T-helper 2 cell treated with Interferon-gamma antibody and Interleukin-4, amounts not matched to agents 100 ng/mL and 5 ng/mL, for 36 hours (primary cell): ENCODE measurements at regions not wholly inside any gene's neighbourhood (a gene's known extent, or its start where the extent isn't known, plus 50 kb on each side); places are given as distances from the start of the nearest gene placed in this dataset.
"Not testable (repeated sequence)": the region's sequence is repeated elsewhere in the genome, so short reads cannot be mapped to it uniquely, and the experiment has no call there.

ENCODE experiments used
- intact Hi-C: fragments of 100-400 bp; cut with micrococcal nuclease; formaldehyde crosslinking; loops from one replicate; pipeline ENCODE4 v1.15.1; 2023

DNA sequence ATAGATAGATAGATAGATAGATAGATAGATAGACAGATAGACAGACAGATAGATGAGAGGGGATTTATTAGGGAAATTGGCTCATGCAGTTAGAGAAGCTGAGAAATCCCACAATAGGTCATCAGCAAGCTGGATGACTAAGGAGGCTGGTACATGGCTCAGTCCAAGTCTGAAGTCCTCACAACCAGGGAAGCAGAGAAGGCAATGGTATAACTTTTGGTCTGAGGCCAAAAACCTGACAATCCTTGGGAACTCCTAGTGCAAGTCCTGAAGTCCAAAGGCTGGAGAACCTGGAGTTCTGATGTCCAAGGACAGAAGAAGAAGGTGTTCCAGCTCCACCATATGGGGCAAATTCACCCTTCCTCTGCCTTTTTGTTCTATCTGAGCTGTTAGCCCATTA is 517.6 kb upstream of the ATP2B1 start:
- intact Hi-C loops = no loop called here

DNA sequence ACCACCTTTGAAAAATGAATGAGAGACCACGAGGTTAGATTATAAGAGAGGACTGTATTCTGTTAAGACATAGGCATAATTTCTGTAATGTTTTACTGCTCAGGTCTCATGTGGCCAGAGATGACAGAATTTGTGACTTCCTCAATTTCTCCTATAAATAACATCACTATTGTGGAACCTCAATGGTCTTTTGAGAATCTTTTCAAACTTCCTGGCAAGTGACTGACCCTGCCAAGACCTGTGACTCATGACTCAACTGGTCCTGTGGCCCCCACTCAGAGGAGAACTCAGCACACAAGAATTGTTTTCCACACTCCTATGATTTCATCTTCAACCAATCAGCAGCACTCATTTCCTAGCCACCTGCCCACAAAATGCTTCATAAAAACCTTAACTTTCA is 508.2 kb upstream of the ATP2B1 start:
- intact Hi-C loops = no loop called here

DNA sequence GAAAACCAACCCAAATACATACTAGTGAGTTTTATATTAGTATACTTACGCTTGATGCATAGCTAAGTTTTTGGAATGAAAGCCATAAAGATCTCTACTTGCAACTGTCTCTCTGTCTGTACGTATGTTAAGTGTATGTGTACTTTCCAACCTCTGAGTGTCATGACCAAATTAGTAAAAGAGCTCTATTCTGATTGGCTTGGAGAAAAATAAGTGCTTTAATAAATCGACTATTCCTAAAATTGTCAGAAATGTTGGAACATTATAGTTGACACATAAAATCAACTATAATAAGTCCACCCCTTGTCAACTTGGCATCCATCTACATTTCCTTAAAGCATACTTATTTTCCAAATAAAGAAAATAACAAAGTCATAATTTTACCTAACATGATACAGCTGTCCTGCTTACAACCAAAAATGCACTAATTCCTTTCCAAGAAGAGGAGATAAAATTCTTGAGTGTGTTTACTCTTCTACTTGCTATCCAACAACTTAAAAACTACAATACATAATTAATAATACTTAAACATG is 507.4 kb upstream of the ATP2B1 start:
- intact Hi-C loops = no loop called here

DNA sequence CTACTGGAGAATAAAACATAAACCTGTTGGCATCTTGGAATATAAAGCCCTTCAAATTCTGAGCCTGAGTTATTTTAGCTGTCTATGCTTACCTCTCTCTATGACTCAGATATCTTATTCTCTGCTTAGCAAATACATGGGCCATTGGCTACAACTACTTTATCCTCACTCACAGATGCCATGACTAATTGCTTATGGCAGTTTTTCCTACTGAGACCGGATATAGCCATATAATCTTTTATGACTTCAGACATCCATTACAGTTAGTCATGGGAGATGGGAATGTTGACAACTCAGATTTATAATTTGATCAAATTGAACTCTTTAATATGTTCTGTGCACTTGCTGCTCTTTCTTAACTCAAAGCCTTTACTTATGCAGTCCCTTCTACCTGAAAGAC is 502.4 kb upstream of the ATP2B1 start:
- intact Hi-C loops = no loop called here

DNA sequence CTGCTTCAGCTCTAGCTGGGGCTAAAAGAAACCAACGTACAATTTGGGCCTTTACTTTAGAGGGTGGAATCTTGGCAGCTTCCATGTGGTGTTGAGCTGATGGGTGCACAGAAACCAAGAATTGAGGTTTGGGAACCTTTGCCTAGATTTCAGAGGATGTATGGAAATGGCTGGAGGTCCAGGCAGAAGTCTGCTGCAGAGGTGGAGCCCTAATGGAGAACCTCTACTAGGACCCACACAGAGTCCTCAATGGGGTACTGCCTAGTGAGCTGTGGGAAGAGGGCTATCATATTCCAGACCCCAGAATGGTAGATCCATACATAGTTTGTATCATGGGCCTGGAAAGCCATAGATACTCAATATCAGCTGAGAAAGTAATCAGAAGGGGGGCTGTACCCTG is 500.4 kb upstream of the ATP2B1 start:
- intact Hi-C loops = no loop called here

DNA sequence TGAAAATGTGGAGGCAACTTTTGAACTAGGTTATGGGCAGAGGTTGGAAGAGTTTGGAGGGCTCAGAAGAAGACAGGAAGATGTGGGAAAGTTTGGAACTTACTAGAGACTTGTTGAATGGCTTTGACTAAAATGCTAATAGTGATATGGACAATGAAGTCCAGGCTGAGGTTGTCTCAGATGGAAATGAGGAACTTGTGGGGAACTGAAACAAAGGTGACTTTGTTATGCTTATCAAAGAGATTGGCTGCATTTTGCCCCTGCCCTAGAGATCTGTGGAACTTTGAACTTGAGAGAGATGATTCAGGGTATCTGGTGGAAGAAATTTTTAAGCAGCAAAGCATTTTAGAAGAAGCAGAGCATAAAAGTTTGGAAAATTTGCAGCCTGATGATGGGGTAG is 499.7 kb upstream of the ATP2B1 start:
- intact Hi-C loops = not testable (repeated sequence)

DNA sequence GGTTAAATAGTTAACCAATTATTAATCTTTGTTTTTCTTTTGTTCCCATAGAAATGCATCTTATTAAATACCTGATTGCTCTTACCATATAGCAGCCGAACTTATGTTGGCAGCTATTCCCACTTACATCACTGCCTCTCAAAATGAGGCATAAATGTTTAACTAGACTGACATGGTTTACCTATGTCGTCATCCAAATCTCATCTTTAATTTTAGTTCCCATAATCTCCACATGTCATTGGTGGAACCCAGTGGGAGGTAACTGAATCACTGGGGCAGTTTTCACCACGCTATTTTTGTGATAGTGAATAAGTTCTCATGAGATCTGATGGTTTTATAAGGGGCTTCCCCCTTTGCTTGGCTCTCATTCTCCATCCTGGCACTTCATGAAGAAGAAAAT is 499.2 kb upstream of the ATP2B1 start:
- intact Hi-C loops = no loop called here

DNA sequence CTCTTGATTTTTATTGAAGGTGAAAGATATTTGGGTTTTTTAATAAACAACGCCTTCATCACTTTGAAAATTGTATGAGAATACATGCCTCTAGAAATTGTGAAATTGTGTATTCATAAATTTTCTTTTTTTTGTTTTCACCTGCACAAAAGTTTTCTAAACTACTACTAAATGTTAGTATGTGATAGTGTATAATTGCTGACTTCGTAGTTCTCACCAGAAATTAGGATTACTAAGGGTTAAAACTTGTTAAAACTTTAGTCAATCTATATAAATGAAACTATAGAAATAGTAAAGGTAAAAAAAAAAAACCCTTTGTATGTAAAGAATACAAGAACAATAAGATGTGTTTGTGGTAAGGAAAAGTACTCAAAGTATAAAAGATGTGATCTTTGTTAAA is 496.5 kb upstream of the ATP2B1 start:
- intact Hi-C loops = no loop called here

DNA sequence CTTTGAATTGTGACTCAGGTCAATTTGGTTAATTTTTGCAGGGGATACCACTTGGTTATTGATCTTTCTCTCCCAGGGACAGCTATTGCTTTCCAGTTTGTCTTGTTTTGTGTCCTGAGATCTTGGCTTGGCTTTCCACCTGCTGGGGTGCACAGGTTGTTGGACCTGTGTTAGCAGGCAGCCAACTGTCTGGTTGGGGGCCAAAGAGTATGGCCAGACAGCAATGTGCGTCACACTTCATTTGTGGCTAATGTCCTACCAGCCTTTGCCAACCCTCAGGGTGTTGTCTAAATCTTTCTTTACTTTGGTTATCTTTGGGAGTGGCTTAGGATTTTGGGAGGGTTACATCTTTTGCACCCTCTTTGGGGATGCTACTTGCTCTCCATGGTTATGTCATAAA is 494.9 kb upstream of the ATP2B1 start:
- intact Hi-C loops = no loop called here

DNA sequence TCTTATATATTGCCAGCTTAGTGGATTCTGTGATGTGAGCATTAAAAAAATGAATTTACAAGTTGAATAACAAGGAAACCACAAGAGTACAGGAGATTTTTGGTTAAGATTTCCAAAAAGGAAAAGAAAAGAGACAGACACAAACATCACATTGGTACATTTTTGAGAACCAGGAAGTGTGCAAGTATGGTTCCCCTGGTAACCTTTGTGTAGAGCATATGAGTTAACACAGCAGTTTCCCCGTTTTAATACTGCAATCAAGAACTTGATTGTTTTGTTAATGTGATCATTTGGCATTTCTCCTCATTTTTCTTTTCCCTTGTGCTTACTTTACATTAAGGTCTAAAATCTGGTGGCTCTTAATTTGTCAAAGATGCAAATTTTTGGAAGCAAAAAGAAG is 490.4 kb upstream of the ATP2B1 start:
- intact Hi-C loops = no loop called here

DNA sequence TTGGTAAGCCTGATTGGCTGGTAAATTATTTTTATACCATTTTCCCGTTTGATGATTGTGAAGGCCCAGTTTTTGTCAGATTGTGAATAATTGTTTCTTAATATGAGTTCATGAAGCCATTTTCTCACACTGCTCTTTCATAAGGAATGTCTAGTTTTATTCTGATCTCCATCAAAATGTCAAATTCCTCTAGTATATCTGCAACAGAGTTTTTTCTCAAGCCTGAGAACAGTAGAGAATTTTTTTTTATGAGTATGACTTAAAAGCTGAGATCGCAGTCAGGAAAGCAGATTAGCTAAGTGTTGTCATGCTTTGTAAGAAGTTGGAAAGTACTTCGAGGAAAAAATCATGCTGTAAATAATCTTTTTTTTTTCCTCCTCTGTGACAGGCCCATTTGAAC is 484.9 kb upstream of the ATP2B1 start:
- intact Hi-C loops = no loop called here

DNA sequence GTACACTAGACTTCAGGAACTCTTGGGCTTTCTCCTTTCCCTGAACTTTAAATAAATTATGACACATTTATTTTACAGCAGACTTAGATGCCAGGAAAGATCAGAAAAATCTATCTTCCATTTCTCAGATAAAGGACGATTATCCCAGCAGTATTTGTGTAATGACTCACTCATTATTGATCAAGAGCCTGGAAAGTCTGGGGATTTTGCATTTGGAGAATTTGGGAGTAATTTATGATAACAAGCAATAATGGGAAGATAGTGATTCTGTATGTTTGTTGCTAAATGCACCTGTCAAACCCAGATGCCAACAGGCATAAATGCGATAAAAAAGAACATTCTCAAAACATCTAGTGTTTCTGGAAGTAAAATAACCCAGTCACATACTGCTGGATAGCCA is 480.2 kb upstream of the ATP2B1 start:
- intact Hi-C loops = no loop called here

DNA sequence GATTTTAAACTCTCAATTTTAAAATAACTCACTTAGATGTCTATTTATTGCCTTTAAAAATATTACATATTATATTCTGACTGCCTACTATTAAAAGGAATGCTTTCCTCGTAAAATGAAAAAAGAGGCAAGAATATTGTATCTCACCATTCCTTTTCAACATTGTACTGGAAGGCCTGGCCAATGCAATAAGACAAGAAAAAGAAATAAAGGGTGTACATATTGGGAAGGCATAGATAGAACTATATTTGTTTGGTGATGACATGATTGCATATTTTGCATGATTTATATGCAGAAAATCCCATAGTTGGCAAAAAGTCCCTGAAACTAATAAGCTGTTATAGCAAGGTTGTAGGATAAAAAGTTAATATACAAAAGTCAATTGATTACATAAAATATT is 474.6 kb upstream of the ATP2B1 start:
- intact Hi-C loops = no loop called here

DNA sequence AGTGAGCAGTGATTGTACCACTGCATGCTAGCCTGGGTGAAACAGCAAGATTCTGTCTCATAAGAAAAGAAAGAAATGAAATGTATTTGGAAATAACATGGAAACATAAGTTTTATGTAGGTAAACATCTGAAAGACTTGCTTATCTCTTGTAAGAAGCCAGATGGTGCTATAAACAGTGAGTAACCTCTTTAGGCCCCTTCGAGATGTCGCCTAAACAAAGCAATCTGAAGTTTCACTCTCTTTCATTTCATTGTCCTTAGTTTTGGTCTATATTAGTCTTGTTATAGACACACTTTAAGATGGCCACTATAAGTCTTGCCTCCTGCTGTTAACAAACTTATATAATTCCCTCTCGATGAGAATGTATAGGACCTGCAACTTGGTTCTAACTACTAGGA is 472.6 kb upstream of the ATP2B1 start:
- intact Hi-C loops = no loop called here

DNA sequence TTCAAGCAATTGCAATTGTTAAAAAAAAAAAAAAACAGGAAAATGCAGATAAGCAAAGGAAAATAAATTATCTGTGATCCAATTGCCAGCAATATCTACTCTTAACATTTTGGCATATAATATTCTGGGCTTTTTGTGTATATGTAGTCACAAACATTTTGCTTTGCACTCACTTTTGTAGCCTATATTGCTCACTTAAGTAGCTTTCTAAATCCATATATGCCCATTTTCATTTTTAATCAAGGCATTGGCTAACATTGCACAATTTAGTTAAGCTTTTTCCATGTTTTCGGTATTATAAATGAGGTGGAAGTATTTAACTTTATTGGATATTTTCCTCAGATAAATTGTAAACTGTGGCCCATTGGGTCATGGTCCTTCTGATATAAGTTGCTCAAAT is 466.3 kb upstream of the ATP2B1 start:
- intact Hi-C loops = no loop called here

DNA sequence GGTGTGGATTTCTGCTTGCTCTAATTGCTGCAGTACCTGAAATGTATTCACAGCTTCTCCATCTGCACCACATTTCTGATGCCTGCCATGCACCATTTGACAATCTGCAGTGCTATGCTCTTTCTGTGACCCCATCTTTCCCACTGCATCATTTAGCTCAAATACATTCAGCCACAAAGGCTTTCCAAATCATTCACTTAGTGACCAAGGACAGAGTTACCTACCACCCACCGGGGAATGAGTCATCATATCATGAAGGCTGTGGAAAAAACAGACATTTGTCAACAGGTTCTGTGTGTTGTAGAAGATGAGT is 465.5 kb upstream of the ATP2B1 start:
- intact Hi-C loops = no loop called here

DNA sequence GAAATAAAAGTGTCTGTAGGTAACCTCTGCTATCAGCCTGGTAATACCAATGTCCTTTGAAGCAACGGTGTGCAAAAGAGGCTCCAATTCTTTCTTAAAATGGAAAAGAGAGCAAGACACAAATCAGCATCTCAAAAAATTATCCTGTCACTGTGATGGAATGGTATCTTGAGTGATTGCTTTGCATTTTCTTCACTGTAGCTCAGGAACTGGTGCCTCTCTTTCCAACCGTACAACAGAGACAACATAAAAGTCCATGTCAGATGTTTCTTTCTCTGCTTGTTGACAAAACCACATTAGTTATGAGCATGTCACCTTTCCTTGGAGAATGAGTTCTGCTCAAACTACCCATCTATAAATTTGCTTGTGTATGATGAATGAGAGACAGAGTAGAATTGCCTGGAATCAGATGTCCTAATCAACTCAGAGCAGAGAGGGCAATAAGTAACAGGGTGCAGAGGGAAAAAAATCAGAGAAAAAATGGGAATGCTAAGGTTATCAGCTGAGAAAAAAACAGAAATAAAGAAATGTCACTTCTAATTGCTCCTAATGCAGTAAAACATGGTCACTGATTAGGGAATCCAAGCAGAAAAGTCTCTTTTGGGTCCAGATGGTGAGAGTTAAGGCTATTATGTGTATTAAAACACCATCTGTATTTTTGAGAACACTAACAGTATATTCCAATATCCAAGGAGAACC is 465.0 kb upstream of the ATP2B1 start:
- intact Hi-C loops = no loop called here

DNA sequence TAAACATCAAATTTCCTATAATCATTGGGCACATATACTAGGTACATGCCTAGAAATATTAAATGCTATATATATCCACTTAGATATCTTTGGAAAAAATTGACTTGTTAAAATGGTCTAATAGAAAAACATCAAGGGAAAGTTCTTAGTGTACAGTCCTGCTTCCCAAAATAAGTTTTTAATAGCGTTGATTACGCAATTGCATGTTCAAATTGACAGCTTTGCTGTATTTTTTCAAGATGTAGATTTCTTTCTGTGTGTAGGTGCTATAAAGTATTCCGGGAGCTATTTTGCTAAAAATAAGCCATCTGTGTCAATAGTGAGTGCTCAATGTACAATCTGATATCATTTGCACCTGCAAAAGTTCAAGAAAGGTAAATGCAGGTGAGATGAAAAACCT is 463.9 kb upstream of the ATP2B1 start:
- intact Hi-C loops = no loop called here

DNA sequence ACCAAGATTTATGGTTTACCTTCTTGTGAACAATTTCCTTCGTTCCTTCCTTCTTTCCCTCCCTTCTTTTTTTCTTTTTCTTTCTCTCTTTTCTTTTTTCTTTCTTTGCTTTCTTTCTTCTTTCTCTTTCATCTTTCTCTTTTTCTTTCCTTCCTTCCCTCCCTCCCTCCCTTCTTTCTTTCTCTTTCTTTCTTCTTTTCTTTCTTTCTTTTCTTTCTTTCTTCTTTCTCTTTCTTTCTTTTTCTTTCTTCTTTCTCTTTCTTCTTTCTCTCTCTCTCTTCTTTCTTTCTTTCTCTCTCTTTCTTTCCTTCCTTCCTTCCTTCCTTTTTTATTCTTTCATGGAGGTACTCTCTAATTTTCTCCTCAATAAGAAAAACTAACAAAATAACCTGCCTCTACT is 462.1 kb upstream of the ATP2B1 start:
- intact Hi-C loops = no loop called here

DNA sequence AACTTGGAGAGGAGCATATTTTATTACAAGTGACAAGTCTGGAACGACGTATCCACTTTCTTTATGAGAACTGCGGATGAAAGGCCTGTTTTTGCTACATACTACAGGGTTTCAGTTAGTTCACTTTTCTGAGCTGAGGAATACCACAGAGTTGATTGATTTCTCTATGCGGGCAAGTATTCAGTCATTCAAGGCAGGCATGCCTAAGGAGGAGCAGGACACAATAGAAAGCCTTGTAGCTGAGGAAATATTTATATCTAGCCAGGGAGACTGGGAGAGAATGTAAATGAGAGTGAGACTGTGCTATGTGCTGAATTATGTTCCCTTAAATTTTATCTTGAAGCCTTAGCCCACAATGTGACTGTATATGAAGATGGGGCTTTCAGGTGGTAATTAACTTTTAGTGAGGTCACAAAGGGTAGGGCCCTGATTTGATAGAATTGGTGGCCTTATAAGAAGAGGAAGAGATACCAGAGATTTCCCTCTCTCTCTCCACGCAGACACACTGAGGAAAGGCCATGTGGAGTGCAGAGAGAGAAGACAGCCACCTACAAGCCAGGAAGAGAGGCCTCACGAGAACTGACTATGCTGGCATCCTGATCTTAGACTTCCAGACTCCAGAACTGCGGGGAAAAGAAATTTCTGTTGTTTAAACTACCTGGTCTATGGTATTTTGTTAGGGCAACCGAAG is 459.0 kb upstream of the ATP2B1 start:
- intact Hi-C loops = no loop called here

DNA sequence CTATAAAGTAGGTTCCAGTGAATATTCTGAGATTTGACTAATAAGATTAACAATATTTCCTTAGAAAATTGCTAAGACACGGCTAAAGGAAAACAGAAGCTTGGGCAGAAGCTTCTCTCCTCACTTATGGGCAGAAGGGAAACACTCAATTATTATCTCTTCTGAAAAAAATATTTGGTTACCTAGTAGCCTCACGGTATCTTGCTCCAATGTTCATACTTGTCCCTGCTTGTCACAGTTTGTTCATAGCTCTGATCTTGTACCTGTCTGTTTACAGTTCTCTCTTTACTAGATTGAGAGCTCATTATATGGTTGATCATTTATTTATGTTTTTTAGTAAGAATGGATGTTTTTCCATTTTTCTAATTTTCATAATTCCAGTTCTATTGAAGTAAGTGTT is 458.0 kb upstream of the ATP2B1 start:
- intact Hi-C loops = no loop called here

DNA sequence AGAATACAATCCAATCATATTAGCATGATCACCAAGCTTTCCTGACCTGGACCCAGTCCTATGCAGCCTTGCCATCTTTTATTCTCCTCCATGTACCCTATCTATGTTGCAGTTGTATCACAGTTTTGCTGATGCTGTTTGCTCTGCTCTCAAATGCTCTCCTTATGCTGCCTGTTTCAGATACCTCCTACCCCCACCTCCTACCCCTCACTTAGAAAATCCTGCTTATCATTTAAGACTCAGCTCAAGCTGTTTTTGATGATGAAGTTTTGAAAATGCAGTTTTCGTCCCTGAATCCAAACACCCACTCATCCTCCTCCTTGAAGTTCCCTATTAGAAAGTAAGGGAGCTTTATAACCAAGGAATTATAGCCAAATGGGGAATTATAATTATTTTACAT is 457.4 kb upstream of the ATP2B1 start:
- intact Hi-C loops = no loop called here

DNA sequence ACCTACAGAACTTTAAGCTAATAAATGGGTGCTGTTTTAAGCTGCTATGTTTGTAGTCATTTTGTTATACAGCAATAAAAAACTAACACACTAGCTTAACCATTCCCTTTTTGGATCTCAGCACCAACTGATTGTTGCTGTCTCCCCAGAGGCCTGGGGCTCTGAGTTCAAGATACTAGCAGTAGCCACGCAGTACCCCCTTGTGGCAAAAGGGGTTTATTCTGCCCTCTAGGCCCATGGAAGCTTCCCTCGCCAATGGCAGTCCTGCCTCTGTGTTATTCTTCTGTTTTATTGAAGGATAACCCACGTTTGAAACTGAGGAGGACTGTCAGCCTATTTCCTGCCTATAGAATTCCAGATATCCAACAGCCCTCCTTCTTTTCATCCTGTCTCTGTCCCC is 455.3 kb upstream of the ATP2B1 start:
- intact Hi-C loops = no loop called here
